Activated T-cell treated with anti-CD3 and anti-CD28 coated beads for 24 hours (primary cell): ENCODE measurements at regions not wholly inside any gene's neighbourhood (a gene's known extent, or its start where the extent isn't known, plus 50 kb on each side); places are given as distances from the start of the nearest gene placed in this dataset.
"Not testable (repeated sequence)": the region's sequence is repeated elsewhere in the genome, so short reads cannot be mapped to it uniquely, and the experiment has no call there.

Source experiments
- DNase-seq: peaks from one replicate; pipeline ENCODE4 v3.0.0-alpha.2; 2020; ENCODE audit warnings: low read depth

DNA sequence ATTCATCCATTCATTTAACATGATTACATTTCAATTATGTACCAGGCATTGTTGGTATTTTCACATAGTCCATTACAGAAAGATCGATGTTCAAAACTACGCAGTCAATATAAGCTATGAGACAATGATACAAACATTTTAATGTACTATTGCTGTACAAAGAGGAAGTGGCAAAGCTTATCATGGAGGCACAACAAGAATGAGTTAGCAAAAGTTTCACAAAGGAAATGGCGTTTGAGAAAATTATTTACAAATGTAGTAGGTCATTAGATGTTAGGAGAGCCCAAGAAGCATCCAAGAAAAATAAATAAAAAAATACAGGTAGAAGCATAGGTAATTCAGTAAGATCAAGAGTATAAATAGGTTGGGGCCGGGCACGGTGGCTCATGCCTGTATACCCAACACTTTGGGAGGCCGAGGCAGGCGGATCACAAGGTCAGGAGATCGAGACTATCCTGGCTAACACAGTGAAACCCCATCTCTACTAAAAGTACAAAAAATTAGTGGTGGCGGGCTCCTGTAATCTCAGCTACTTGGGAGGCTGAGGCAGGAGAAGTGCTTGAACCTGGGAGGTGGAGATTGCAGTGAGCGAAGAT lies 1730.8 kb upstream of the CELF4 start:
- DNase-seq: no peak

GRCh38 chr18:39276764-39277163 lies 1711.2 kb upstream of the CELF4 start:
- no peak for DNase-seq

- no peak for DNase-seq
Observed at GRCh38 chr18:39274535-39274934, 1708.9 kb upstream of the CELF4 start.

- no peak for DNase-seq
Observed at GRCh38 chr18:39272230-39272629, 1706.6 kb upstream of the CELF4 start.

DNA sequence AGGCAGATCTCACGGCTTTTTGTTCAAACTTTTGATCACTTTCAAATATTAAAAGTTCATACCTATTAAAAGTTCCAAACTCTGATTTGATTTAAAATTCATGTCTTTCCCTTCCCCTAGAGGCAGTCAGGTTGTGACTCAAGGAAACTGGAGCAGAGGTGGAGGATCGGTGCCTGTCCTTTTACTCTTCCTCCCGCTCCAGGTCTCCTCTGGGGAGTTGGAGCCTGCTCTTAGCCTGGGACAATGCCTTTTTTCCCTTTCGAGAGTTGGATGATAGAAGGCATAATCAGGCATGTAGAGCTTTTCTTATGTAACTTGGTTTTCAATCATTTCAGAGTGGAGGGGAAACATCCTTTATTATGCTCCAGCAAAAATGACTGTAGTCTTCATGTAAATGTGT lies 1706.1 kb upstream of the CELF4 start:
- no peak for DNase-seq

- DNase-seq: no peak
Observed at GRCh38 chr18:39260565-39260964, 1695.0 kb upstream of the CELF4 start.

- no peak for DNase-seq
Observed at GRCh38 chr18:39259736-39260135, 1694.1 kb upstream of the CELF4 start.

- DNase-seq: no peak
Observed at GRCh38 chr18:39244242-39244641, 1678.6 kb upstream of the CELF4 start.

- no peak for DNase-seq
Observed at GRCh38 chr18:39241534-39241933, 1675.9 kb upstream of the CELF4 start.

DNA sequence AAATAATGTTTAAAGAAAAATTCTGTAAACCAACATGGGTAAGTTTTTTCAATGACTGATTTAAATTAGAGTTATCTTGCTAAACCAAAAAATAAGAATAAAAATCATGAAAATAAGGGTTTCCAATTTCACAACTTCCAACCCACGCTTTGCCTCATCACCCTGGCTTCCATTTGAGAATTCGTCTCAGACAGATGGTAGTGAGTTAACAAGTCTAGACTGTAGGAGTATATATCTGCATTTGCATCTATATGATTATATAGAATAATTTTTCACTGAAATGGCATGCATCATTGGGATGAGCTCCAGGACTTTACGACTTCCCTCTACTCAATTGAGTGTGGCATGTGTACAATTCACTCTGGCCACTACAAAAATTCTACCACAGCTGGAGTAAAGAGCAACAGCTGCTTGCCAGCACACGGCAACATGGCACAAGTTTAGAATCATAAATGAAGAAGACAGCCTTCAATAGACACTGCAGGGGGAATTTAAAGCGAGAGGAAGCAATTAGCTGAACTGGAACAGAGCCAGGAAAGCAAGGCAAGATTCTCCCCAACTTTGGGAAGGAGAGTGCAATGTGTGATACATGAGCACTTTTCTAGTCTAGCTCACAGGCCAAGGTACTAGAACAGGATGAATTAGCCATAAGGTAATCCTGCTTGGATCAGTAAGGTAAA lies 1673.5 kb upstream of the CELF4 start:
- no peak for DNase-seq

DNA sequence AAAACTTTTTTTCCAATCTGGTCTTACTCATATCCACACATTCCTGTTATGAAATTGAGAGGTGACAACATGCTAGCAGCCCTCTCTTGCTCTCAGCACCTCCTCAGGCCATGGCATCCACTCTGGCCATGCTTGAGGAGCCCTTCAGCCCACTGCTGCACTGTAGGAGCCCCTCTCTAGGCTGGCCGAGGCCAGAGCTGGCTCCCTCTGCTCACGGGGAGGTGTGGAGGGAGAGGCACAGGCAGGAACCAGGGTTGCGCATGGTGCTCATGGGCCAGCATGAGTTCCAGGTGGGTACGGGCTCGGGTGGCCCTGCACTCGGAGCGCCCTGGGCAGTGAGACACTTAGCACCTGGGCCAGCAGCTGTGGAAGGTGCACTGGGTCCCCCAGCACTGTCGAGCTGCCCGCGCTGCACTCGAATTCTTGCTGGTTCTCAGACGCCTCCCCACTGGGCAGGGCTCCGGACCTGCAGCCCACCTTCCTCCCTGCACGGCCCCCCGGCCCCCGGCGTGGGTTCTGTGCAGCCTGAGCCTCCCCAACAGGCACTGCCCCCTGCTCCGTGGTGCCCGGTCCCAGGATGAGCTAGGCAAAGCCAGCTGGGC lies 1669.6 kb upstream of the CELF4 start:
- no peak for DNase-seq

- DNase-seq: no peak
Observed at GRCh38 chr18:39232937-39233336, 1667.3 kb upstream of the CELF4 start.

DNA sequence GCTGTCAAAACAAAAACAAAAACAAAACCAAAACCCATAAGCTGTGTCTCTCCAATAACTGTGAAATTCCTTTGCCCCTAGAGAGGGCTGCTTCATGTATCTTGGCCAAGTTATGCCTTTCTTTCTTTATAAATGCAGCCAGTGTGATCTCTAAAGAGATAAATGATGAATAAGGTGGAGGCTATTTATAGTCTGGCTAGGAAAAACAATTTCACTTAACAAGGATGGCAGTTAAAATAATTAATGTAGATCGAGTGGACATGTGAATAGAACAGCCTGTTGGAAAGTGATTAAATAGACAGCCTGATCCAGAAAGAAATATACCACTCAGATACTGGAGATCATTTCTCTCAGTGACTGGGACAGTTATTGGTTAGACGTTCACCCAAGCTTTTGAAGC lies 1666.9 kb upstream of the CELF4 start:
- no peak for DNase-seq

DNA sequence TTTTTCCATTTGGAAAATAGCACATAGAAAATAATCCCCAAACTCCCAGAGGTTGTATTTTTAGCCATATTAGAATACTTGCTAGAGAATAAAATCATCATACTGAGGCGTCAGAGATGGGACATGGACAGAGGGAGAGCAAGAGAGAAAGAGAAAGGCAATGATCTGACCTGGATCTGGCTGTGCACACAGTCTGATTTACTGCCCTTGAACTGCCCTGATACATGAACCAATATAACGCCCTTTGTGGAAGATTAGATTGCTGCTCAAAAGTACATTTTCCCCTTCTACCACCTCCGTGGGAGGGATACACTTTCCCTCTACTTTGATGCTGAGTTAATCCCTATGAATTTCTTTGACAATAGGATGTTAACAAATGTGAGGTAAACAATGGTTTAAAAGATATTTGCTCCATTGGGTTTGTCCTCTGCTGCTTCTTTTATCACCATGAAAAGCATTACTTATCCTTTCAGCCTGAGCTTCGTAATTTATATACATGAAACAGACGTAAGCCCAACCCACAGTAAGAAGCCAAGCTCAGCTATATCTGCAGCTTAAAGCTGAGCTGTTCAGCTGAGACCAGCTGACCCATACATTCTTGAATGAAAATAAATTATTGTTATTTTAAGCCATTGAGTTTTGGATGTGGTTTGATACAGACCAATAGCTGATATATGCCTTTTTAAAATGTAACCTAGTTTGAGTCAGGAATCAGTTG lies 1664.6 kb upstream of the CELF4 start:
- DNase-seq: no peak

DNA sequence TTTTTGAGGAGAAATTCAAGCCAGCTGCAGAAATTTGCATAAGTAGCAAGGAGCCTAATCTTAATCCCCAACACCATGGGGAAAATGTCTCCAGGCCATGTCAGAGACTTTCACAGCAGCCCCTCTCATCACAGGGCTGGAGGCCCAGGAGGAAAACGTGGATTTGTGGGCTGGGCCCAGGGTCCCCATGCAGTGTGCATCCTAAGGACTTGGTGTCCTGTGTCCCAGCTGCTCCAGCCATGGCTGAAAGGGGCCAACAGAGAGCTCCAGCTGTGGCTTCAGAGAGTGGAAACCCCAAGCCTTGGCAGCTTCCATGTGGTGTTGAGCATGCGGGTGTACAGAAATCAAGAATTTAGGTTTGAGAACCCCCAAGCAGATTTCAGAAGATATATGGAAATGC lies 1662.2 kb upstream of the CELF4 start:
- DNase-seq: not testable (repeated sequence)

- DNase-seq: no peak
Observed at GRCh38 chr18:39225373-39225772, 1659.8 kb upstream of the CELF4 start.

DNA sequence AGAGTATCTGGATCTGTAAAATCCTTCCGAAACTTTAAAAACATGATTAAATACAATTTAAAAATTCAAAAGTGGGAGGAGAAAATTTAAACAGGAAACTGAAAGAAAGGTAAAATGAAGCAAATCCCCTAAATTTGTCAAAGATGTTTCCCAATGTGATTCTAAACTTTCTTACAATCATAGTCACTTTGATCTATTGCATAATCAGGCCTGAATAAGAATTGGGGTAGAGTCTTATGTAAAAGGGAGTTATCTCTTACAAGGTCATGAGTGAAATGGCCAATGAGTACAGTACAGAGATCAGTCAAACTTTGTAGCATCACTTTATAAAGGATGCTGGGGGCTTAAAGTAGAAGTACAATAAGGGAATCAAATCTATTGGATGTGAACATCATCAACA lies 1657.7 kb upstream of the CELF4 start:
- no peak for DNase-seq

GRCh38 chr18:39215920-39216319 lies 1650.3 kb upstream of the CELF4 start:
- DNase-seq: no peak

DNA sequence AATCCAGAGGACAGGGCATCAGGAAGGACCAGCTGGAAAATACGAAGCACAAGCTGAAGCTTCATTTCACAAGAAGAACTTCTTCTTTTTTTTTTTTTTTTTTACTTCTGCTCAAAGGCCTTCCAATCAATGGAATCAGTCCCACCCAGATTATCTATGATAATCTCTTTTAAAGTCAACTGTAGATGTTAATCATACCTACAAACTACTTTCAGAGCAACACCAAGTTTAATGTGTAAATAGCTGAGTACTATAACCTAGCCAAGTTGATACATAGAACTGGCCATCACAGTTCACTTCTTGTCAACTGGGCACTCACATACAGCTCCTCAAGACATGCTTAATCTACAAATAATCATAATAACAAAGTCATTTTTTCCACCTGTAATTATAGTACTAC lies 1645.9 kb upstream of the CELF4 start:
- no peak for DNase-seq

DNA sequence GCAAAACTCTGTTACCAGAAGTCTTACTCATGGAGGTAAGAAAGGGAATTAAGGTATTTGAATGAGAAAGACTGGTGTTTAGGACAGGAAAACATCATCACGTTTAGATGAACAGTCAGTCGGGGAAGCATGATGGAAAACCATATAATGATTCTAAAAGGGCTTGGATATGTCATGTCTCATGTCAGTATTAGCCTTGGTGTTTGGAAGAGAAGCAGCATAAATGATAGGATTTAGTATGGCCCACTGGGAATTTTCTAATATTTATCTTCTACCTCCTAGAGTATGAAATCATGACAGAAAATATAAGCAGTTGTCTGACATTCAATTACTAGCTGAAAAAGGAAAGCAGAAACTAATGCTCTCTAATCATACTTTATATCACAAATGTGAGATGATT lies 1643.6 kb upstream of the CELF4 start:
- no peak for DNase-seq

DNA sequence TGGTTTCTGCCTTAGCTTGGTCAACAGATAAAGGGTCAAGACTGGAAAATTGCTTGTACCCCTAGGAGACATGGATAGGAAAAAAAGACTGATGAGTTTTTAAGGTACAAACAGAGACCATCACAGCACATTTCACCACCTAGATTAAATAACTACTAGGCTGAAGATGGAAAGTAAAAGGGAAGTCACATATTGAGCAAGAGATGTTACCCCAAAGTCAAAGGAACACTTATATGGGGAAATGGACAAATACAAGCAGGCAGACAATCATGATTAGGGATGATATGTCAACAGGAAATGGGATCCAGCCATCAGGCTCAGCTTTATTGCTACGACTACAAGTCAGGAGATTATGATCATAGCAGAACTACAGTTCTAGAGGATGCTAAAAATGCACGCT lies 1643.1 kb upstream of the CELF4 start:
- no peak for DNase-seq

GRCh38 chr18:39208190-39208589 lies 1642.6 kb upstream of the CELF4 start:
- DNase-seq: no peak
